GM18519 (cell line): ENCODE measurements at regions not wholly inside any gene's neighbourhood (a gene's known extent, or its start where the extent isn't known, plus 50 kb on each side); places are given as distances from the start of the nearest gene placed in this dataset.
A peak's percentile ranks its signal among the peaks of the same experiment; 100 is the strongest.

Source experiments
- ATAC-seq: cut with Tn5 transposase; IDR thresholded peaks from one replicate; pipeline ENCODE4 v1.9.1; 2021; ENCODE audit warnings: mild to moderate bottlenecking, moderate library complexity; ENCODE audit not compliant: unreplicated experiment, low FRiP score

DNA sequence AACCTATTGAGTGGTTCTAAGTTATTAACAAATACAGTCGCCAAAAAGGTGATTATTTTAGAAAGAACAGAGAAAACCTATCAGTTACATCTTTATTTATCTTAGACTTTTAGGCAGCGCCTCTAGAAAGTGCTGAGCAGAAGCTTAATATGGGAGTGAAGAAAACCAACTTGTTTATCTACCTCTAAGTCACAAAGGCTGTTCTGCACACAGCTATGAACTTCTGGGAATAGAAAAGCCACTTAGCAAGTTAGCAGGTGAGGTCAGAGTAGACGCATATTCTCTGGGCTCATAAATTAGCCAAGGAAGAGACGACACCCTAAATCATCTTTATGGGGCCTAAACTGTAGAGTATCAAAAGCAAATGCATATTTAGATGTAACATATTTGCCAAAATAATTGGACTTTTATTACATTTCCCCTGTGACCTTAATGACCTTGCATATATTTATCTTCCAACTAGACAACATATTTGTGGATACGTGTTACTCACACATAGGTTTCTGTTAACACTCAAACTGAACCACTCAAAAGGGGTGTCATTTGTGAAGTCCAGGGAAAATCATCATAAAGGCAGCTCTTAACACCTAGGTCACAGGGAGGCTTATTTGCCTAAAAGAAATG is 267.1 kb downstream of the ADGB start:
- no peak for ATAC-seq

DNA sequence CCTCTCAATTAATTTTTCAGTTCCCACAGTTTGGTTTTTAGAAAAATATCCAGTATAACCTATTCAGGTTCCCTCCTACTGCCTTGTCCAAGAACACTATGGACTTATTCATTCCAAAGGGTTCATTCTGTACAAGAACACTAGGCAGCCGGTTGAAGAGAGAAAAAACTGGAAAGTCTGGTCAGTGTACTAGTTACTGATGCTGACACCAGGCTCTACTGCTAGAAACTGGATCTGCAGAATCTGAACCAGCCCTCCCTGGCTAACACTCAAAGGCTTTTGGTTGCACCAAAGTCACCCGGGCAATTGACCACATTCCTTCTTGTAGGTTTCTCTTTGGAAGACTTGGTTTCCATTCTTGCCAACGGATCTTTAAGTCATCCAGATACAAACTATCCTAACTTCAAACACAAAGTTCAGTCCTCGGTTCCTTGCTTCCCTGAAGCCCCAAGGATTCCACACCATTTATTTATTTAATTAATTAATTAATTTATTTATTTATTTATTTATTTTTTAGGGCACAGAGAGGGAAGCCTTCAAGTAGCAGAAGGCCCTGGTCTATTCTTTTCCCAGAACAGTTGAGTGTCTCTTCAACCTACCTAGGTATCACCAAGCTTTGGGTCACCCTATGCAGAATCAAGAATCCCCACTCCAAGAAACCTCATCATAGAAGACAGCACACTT is 268.1 kb downstream of the ADGB start:
- no peak for ATAC-seq

DNA sequence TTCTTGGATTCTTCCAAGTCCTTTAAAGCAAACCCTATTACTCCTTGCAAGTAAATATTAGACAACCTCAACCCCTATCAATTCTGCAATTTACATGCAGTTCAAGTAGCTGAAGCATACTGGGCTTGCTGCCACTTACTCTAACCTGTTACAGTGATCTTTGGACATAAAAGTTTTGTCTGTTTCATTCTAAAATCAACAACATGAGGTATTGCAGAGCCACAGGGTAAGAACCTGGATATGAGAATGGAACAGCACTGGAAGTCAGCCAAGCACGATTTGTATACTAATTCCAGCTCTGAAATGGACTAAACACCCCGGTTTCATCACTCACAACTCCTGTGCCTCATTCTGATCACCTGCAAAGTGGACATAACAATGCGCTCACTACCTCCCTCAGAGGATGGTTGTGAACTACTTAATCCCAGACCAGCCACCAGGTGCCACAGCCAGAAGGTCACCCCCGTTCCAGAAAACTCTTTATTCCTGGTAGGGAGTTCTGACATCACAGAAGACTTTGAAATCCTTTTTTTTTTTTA is 270.0 kb downstream of the ADGB start:
- no peak for ATAC-seq

DNA sequence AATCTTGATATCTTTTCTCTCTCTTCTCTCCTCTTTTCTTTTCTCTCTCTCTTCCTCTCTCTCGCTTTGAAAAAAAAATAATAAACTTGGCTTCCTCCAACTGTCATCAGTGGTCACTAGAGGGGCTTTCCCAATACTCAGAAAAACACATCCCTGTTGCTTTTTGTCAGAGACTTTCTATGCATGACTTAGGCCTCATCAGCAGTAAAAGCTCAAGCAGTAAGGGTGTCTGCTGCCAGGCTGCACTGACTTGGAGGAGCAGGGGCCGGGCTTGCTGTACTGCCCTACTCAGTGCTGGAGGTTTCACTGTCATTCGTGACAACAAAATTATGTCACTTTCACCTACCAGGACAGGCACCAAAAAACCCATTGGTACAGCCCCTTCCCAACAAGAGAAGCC is 272.0 kb downstream of the ADGB start:
- peak; percentile 81 for ATAC-seq

DNA sequence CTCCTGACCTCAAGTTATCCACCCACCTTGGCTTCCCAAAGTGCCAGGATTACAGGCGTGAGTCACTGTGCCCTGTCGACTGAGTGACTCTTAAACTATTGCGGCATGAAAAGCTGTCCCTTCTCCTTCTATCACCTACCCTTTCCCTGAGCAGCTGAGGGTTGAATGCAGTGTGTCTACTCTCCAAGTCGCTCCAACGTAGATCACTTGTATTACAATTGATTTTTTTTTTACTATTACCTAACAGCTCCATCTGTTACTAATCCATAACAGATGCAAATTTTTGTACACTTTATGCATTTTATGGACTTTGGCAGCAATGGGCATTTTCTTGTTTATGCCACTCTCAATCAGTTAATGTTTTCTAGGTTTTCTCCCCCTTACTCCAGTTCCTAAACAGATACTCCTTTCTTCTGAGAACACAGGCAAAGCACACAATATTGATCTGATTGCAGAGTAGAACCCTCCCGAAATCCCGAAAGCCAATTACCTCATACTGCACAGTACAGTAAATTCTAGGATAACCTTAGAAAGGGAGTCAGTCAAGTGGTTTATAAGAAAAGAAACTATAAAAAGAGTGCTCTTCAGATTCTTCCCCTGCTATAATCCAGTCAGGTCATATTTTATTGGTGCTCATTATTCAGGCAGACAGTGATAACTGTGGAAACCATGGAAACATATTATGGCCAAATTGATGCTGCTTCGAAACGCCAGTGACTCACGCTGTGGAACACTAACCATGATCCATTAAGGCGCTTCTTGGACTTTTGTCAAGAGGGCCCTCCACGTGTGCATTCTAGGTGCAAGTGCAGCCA is 273.0 kb downstream of the ADGB start:
- ATAC-seq = no peak

DNA sequence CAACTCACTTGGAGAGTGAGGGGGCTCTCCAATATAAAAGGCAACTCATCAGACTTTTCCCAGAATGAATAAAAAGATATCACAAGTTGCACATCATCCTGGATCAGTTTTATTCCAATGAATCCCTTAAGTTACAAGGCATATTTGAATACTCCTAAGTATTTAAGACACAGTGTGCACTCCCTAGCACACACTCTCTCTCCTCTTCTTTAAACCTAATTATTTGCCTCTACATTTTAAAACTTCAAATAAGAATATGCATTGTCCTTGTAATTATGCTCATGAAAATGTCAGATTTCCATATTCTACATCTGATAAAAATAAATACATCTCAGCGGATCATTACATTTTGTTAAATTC is 273.6 kb downstream of the ADGB start:
- ATAC-seq = no peak

DNA sequence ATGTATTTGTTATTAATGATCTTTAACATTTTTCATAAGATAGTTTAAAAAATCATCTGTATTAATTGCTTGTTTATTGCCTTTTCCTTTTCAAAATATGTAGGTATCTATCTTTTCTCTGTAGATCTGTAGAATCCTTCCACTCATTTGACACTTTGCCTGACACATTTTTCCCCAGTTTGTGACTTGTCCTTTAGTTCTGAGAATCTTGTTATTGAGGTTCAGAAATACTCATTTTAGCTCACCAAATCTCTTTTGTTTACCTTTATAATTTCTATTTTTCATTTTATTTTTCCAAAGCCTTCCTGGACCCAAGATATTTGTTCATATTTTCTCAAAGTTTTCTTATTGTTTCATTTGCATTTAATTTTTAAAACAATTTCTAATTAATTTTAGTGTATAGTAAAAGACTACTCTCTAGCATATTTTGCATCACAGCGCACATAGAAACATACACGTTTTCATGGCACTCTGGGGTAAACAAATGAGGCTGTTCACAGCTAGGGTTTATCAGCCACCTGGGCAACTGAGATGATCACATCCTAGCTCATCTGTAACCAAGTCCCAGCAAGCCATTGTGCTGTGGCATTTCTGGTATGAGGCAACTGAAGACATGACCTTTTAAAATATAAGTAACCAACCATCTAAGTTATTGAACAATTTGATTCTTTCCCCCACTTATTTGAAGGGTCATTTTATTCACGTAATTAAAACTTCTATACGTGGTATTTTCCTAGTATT is 275.7 kb downstream of the ADGB start:
- ATAC-seq = no peak

DNA sequence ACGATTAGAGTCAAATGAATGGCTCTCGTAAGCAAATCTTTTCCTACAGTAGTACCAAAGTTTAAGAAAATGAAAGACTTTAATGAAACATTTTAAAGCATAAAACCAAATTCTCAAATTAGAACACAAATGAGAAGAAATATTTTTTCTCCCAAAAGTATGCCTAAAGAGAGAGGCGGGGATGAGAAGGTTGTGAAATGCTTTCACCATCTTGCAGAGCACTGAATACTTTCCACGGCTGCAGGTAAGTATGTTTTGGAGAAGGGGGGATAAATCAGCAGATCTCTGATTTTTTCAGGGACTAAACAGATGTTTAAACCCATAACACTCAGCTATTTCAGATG is 277.1 kb downstream of the ADGB start:
- no peak for ATAC-seq

DNA sequence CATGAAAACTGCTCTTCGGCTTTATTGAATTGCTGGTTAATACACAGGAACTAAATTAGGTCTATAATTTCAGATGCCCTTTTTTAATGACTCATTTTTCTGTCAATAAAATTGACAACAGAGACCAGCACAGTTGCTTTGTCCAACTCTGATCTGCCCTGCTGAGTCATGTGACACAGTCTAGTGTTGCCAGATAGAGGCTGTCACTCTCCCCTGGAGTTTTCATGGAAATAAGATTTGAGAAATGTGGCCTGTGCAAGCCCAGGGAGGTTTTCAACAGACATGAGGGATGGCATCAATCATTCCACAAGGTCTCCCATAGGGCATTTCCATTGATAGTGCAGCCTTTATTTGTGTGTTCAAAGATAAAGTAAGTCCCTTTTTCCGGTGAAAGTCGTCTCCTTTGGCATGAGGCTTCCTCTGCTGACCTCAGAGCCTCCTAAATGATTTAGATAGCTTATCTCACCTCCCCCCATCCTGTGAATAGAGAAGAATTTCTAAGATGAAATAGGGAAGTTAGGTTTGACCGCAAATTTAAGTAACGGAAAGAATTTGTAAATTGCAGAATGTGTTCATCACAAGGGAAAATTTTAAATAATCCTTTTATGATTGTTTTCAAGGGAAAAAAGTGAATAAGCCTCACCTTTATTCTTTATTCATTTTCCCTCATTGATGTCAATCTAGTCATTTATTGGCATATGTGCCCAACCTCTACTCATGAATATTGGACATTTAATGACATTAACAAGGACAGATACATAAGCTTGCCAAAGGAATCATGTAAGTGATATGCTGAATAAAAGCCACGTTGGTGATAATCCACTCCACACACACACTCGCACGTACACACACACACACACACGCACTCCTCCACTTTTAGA is 277.7 kb downstream of the ADGB start:
- ATAC-seq = no peak

DNA sequence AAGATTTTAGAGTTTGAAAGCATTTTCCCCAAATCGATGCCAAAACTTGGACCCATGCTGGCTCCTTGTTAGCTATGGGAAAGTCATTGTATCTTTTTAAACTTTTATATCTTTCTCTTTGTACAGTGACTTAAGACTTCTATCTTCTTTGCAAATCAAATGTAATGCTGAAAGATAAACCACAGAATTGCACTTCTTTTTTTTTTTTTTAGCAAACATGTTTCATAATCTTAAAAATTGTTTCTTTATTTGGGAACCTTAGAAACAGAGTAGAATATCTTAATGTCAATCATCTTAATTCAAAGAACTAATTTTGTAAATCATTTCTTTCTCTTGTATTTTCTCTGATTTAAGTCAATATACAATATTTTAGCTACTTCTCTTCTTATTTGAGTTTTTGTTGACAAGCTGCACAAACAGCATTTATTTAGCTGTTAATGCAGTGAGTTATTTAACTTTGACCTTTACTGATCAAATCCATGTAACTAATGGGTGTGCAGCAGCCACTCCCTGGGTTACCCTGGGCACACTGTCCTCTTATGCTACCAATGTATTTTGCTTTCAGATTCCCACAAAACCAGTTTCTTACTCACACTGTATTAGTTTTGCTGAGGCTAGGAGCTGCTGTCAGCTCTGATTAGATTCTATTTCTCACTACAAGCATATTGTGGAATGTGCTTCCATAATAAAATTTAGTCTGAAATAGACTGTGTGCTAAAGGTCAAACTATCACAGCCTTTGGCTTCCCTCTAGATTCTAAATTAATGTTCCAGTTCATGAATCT is 279.6 kb downstream of the ADGB start:
- ATAC-seq = no peak

DNA sequence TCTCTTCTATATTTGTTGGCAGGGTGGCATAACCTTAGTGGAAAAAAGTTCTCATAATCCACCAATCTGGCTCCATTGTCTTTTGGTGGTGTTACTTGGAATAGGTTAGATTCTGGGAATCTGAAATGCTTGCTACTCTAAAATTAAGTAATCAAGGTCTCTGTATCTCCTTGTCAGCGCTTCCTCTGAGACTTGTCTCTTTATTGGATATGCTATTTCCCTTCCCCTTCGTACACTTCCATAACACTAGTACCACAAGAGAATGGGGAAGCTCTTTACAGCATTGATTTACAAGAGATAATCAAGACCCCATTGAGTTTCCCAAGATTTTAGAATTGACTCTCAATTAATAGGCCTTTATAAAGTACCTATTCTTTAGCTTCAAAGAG is 280.2 kb downstream of the ADGB start:
- no peak for ATAC-seq

DNA sequence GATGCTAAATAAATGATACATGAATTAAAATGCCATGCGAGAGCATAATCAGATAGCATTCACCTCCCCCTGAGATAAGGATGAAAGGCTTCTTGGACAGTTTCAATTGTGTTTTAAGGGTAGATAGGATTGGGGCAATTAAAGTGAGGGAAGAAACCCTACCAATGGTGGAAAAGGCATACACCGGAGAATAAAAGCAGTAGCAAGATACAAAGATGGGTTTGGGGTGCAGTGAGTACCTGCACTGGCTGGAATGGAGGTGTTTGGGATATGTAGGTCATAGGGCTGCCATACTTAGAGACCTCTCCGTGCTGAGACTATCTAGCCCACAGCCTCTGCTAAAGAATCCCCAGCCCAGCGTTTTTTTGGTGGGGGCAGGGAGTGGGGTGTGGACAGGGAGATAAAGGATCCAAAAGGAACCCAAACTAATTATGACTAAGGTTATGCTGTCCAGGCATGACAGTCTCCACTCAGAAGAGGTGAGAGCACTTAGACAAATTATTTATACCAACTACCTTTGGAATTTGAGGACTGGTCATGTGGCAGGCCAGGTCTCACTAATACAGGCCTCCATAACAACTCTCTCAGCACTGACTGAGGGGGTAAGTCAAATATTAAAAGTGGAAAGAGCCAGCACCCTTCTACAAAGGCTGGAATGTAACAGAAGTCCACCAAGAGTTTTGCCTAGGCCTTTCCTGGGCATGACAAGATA is 280.8 kb downstream of the ADGB start:
- no peak for ATAC-seq

DNA sequence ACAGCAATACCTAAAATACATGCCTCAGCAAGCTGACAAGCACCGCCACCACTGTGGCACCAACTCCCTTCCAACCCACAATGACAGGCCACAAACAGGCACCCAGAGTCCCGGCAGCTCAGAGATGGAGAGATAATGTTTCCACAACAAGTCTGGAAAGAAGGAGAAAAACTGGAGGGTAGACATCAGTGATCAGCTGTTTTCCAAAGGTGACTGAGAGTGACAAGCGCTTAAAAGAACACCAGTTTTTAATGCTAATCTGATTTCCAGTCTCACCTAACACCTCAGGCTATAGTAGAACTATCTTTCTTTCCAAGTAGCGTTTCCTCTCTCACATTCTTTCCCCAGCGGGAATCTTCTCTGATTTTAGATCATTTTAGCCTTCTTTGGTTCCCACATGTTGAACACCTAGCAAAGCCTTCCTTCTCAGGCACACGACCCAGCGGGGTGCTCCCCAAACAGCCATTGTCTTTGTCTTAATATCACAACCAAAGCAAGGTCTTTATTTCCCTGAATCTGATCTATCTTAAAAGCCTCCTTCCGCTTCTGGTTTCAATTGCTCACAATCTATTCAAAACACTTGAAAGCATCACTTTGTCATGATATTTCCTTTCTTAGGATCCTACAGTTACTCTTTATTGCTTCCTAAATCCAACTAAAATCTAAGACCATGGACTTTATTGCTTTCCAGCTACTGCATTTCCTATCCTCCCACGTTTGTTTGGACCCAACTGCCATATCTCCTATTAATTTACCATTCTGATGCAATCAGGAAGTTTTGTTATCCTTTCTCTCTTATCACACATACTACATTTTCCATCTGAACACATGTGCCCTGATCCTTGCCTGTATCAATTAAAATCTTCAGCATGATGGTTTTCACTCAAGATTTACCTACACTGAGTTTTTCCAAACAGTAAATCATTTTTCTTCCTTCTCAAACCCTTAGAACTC is 282.7 kb downstream of the ADGB start:
- no peak for ATAC-seq

DNA sequence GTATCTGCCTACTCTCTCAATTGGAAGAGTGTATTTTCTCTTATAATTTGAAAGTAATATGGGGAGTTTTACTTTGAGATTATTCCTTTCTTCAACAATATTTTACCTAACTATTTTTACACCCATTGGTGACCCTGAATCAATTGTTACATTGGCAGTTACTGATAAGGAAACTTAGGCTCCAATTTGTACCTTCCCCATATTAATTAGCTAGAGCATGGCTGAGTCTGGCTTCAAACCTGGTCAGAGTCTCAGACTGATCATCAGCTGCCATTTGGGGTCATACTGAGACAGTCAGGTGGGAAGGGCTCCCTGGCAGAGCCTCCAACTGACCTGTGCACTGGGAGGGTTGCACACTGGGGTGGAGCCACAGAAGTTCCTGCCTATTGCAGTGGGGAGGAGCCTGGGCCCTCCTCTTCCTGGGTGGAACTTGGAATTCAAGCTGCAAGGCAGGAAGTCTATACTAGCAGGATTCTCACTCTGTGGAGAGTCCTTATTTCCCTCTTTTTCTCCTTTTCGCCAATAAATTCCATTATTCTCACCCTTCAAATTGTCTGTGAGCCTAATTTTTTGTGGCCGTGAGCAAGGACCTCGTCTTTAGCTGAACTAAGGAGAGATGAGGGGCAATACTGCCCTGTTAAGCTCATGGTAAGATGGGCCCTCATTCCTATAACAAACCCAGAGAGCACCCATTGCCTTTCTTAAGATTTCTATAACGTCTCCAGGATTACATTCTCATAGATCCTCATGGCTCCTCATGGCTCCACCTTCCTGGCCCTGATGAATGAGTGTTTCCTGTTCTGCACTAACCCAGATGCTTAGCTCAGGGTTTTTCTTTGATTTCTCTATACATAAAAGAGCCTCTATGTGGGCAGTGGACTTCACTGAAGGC is 285.1 kb downstream of the ADGB start:
- no peak for ATAC-seq

DNA sequence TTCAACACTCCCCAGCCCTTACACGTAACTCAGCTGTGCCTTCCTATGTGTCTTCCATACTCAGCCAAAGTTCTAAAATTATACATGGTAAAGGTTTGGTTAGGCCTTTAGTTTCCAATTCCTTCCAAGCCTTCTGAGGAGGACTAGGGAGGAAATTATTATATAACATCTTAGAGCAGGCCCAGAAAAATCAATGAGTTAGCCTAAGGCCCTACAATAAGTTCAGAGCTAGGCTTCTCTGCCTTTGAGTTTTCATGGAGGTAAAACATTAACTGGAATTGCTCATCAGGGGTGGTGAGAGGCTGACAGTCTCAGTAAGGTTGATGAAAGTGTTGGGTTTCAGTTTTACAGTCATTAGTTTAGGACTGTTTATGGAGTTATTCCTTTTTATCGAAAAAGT is 286.0 kb downstream of the ADGB start:
- ATAC-seq = no peak

DNA sequence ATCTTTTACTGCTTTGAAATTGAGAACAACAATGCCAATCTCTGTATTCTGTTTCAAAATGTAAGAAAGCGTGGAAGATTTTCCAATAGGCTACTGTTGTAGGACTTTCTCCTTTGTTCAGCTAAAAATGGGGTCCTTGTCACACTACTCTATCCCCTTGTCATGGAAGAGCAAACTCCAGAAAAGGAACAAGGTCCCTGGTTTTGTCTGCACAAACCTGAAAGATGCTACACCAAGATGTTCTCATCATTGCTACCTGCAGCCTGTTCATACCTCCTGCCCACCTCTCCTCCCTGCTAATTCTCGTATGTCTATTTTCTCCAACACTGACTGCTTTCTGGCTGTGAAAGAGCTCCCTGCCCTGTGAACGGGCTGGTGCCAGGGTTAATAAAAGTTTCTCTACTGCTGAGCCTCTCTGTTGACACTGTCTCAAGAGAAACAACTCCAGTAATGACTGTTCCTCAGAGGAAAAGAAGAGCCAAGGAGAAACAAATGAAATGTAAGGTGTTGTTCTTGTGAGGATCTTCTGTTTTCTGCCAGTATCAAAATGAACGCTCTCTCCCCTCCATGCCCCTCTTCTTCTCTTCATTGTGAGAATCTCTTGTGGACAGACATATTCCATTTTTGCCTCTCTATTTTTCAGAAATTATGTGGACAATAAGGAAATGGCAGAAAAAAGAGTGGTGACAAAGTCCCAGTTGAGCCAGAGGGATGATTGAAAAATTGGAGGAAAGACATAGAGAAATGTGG is 287.1 kb downstream of the ADGB start:
- no peak for ATAC-seq
